NCI-H446 treated with DMSO at 0.1 percent for 48 hours (cell line): ENCODE measurements at regions not wholly inside any gene's neighbourhood (a gene's known extent, or its start where the extent isn't known, plus 50 kb on each side); places are given as distances from the start of the nearest gene placed in this dataset.
"Not testable (repeated sequence)": the region's sequence is repeated elsewhere in the genome, so short reads cannot be mapped to it uniquely, and the experiment has no call there.

Experiments
- DNase-seq: peaks from one replicate; lab custom pipeline; 2025; lab: John Stamatoyannopoulos, UW

DNA sequence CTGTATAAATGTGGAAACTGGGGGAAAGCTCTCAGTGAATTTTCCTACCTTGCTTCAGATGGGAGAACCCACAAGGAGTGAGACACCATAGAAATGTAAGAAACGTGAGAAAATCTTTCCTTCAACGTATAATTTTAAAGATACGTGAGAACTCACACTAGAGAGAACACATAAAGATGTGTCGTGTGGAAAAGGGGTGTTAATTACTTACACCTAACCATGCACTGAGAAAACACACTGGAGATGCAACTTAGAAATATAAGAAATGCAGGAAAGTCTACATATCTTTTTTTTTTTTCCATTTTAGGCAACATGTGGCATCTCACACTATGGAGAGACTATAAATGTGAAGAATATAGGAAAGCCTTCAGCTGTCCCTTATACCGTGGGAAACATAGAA is 352.9 kb upstream of the NETO1 start:
- DNase-seq = no peak

DNA sequence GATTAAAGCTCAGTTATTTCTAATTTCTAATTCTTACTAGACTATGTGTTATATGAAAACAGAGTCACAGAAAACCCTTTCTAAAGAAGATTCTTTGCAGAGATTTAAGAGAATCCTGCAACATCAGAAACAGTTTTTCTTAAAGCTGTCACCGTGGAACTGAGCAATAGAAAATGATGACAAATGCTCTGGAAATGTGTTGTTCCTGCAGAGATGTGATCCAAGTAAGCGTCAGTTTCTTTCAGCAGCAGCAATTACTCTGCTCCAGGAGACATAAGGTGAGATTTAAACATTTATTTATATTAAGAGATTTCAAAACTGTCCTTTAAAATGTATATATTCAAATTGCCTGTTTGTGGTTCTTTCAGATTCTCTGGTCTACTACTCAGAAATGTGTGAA is 350.5 kb upstream of the NETO1 start:
- DNase-seq = no peak

DNA sequence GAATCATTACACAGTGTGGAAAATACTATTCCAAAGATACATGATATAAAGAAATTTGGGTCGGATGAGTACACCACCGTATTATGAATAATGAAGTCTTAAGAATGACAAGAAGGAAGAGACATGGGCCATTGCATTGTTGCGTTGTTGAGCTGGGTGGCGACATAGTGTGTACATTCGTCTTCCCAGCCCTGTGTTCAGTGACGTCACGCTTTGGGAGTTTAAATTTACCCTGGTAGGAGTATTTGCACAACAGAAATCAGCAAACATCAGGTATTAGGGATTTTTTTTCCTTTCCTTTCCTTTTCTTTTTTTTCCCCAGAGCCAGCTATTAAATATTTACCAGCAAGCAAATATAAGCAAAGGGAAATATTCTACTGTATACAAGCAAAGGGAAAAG is 347.2 kb upstream of the NETO1 start:
- DNase-seq = no peak

GRCh38 chr18:73212442-73212841 is 344.7 kb upstream of the NETO1 start:
- DNase-seq = no peak

GRCh38 chr18:73201940-73202339 is 334.2 kb upstream of the NETO1 start:
- DNase-seq = no peak

DNA sequence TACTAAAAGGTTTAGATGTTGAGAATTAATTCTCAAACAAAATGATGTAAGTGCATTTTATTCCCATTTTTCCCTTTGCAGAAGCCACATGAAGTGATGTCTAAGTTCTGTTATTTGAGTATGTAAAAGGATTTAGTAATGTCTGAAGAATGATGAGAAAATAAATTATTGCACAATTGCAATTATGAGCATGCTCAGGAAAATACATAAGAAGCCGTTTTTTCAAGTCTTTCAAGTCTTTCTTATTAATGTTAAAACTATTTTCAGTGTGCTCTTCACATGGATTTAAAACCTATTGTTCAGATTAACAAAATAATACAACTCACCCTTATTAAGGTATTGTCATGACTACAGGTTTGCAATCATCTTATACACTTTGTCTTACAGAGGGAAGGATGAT is 331.4 kb upstream of the NETO1 start:
- no peak for DNase-seq

GRCh38 chr18:73189718-73190117 is 321.9 kb upstream of the NETO1 start:
- DNase-seq = no peak

- no peak for DNase-seq
These were observed 300.4 kb upstream of the NETO1 start for GRCh38 chr18:73168236-73168635.

GRCh38 chr18:73164430-73164829 is 296.6 kb upstream of the NETO1 start:
- DNase-seq = no peak

DNA sequence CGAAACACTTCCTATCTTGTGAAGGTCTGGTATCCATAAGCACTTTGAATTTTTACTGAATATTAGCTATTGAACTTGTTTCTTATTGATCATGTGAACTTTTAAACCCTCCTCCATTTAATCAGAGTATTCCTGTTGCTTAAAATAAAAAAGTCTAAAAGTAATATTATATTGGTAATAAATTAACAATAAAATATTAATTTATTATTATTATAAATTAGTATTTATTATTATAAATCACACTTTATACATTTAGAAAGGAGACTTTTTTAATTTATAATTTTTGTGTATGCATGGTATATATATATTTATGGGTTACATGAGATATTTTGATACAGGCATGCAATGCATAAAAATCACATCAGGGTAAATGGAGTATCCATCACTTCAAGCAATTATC is 295.4 kb upstream of the NETO1 start:
- DNase-seq = no peak

- no peak for DNase-seq
These were observed 288.3 kb upstream of the NETO1 start for GRCh38 chr18:73156117-73156516.

GRCh38 chr18:73153271-73153670 is 285.5 kb upstream of the NETO1 start:
- DNase-seq = no peak

GRCh38 chr18:73151086-73151485 is 283.3 kb upstream of the NETO1 start:
- no peak for DNase-seq

GRCh38 chr18:73150199-73150598 is 282.4 kb upstream of the NETO1 start:
- no peak for DNase-seq

DNA sequence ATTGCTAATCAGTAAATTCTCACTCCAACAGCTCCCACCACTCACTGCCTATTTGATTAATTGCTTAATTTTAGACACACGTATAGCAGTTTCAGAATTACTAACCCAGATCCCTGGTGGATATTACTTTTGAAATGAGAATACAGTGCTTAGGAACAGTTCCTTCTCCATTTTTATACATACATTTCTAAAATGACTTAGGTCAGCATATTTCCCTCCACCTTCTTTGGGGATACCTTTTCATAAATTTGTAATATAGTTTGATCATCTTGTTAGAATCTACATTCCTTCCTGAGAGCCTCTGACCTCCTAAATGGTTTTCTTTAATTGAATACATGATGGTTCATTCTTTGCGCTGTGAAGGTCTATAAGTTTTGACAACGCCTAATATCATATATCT is 279.8 kb upstream of the NETO1 start:
- DNase-seq = no peak

GRCh38 chr18:73144030-73144429 is 276.2 kb upstream of the NETO1 start:
- DNase-seq = no peak

DNA sequence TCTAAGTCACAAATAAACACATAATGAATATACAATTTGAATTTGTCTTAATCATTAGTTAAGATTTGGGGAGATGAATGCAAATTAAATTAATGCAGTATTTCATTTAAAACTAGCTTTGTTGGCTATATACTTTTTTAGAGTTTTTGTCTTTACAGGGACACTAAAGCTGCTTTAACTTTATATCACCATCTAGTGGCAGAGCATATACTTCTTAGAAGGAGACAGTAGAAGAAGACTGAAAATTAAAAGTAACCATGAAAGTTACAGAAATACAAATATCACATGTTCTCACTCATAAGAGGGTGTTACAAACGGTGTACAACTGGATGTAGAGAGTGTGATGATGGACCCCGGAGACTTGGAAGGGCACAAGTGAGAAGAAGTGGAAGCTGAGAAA is 268.3 kb upstream of the NETO1 start:
- DNase-seq = peak; percentile 25

DNA sequence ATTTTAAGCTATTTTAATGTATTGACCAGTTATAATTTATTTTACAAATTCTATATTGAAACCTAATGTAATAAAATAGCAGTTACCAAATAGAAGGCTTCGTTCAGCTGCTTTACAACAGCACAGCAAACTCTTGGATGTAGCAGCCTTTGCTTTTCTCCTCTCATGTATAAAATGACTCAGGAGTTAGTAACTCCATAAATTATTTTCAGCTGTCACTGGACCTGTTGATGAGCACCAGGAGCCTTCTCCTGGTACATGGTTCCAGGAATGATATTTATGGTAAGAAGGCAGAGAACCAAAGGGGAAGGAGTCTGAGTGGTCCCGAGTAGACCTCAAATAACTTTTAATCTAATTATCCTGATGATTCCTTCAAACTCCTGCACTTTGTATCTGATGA is 256.4 kb upstream of the NETO1 start:
- no peak for DNase-seq

- no peak for DNase-seq
These were observed 253.4 kb upstream of the NETO1 start for GRCh38 chr18:73121207-73121606.

GRCh38 chr18:73120626-73121025 is 252.8 kb upstream of the NETO1 start:
- no peak for DNase-seq

- DNase-seq = no peak
These were observed 251.8 kb upstream of the NETO1 start for GRCh38 chr18:73119574-73119973.

GRCh38 chr18:73118121-73118816 is 250.5 kb upstream of the NETO1 start:
- no peak for DNase-seq

DNA sequence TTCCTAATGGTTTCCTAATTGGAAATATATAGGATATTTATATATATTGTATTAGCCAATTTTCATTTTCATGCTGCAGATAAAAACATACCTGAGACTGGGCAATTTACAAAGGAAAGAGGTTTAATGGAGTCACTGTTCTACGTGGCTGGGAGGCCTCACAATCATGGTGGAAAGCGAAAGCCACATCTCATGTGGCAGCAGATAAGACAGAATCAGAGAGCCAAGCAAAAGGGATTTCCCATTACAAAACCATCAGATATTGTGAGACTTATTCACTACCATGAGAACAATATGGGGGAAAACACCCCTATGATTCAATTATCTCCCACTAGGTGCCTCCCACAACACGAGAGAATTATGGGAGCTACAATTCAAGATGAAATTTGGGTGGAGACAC is 242.5 kb upstream of the NETO1 start:
- no peak for DNase-seq

GRCh38 chr18:73101977-73102376 is 234.2 kb upstream of the NETO1 start:
- no peak for DNase-seq

GRCh38 chr18:73101491-73101890 is 233.7 kb upstream of the NETO1 start:
- not testable (repeated sequence) for DNase-seq
